ENCODE measurements at regions not wholly inside any gene's neighbourhood (a gene's known extent, or its start where the extent isn't known, plus 50 kb on each side); places are given as distances from the start of the nearest gene placed in this dataset.

DNA sequence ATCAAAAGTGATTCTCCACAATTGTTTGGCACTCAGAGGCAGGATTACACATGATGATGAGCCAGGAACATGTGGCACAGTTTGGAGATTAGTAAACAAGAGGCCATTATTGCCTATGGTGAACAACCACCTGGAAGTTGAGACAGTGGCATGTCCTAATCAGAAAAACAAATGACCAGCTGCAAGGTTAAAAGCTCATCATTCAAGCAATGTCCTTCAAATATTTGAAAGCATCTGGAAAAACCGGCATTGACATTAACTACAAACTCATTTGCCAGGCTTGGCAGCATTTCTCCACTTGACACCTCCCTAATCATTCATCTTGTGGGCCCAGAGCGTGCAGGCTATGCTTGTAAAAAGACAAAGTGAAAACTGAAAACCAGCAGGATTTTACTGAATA, 80.6 kb upstream of the MEGF10 start:
- no peak for TF ChIP-seq FEZF1 (tag by site-specific recombination; IDR thresholded peaks at IDR 0.05)
- TF ChIP-seq, protein P1, sequence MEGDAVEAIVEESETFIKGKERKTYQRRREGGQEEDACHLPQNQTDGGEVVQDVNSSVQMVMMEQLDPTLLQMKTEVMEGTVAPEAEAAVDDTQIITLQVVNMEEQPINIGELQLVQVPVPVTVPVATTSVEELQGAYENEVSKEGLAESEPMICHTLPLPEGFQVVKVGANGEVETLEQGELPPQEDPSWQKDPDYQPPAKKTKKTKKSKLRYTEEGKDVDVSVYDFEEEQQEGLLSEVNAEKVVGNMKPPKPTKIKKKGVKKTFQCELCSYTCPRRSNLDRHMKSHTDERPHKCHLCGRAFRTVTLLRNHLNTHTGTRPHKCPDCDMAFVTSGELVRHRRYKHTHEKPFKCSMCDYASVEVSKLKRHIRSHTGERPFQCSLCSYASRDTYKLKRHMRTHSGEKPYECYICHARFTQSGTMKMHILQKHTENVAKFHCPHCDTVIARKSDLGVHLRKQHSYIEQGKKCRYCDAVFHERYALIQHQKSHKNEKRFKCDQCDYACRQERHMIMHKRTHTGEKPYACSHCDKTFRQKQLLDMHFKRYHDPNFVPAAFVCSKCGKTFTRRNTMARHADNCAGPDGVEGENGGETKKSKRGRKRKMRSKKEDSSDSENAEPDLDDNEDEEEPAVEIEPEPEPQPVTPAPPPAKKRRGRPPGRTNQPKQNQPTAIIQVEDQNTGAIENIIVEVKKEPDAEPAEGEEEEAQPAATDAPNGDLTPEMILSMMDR (tag by site-specific recombination; IDR thresholded peaks at IDR 0.05) = no peak
- TF ChIP-seq ZNF561 (tag by site-specific recombination; IDR thresholded peaks at IDR 0.05; ENCODE audit: borderline replicate concordance) = no peak
- no peak for TF ChIP-seq ZNF404 (tag by site-specific recombination; IDR thresholded peaks at IDR 0.05)
- no peak for TF ChIP-seq ZFP37 (tag by site-specific recombination; IDR thresholded peaks at IDR 0.05)
- TF ChIP-seq GFI1B (tag by site-specific recombination; IDR thresholded peaks at IDR 0.05) = no peak
- TF ChIP-seq ZNF112 (tag by site-specific recombination; IDR thresholded peaks at IDR 0.05) = no peak
- TF ChIP-seq ZNF24 (tag by site-specific recombination; IDR thresholded peaks at IDR 0.05) = no peak

All from HEK293 (cell line).